ENCODE measurements at regions not wholly inside any gene's neighbourhood (a gene's known extent, or its start where the extent isn't known, plus 50 kb on each side); places are given as distances from the start of the nearest gene placed in this dataset.

DNA sequence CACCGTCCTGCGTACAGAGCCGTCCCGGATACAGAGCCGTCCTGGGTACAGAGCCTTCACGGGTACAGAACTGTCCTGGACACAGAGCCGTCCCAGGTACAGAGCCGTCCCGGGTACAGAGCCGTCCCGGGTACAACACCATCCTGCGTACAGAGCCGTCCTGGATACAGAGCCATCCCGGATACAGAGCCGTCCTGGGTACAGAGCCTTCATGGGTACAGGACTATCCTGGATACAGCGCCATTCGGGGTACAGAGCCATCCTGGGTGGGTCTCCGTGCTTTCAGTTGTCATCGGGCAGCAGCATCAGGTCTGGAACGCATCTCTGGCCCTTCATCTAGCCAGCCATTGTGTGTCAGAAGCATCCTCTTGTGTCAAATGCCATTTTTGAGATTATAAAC, 222.3 kb upstream of the SOX1 start:
- TF ChIP-seq, protein P1, sequence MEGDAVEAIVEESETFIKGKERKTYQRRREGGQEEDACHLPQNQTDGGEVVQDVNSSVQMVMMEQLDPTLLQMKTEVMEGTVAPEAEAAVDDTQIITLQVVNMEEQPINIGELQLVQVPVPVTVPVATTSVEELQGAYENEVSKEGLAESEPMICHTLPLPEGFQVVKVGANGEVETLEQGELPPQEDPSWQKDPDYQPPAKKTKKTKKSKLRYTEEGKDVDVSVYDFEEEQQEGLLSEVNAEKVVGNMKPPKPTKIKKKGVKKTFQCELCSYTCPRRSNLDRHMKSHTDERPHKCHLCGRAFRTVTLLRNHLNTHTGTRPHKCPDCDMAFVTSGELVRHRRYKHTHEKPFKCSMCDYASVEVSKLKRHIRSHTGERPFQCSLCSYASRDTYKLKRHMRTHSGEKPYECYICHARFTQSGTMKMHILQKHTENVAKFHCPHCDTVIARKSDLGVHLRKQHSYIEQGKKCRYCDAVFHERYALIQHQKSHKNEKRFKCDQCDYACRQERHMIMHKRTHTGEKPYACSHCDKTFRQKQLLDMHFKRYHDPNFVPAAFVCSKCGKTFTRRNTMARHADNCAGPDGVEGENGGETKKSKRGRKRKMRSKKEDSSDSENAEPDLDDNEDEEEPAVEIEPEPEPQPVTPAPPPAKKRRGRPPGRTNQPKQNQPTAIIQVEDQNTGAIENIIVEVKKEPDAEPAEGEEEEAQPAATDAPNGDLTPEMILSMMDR (conservative IDR thresholded peaks at IDR 0.05): no peak
- TF ChIP-seq ZFX (IDR thresholded peaks at IDR 0.05): no peak

Data from C4-2B (cell line).